SK-N-SH treated with all-trans-retinoic acid at 6 μM for 48 hours (cell line): ENCODE measurements at regions not wholly inside any gene's neighbourhood (a gene's known extent, or its start where the extent isn't known, plus 50 kb on each side); places are given as distances from the start of the nearest gene placed in this dataset.
A peak's percentile ranks its signal among the peaks of the same experiment; 100 is the strongest.

Experiments used
- ATAC-seq: fragments of 200-7000 bp; cut with Tn5 transposase; 3 replicates; pipeline ENCODE4 v1.9.1; 2020; ENCODE audit warnings: mild to moderate bottlenecking, moderate library complexity
- ARNTL ChIP-seq: fragments of 450-650 bp; formaldehyde crosslinking; IDR thresholded peaks from 2 replicates; pipeline ENCODE4 v1.5.0; 2020; ENCODE audit warnings: low read depth, mild to moderate bottlenecking, moderate library complexity, borderline replicate concordance
- CSDC2 ChIP-seq: fragments of 250-450 bp; sonication (Bioruptor Pico); IDR thresholded peaks from 2 replicates; pipeline ENCODE4 v1.5.0; 2020; ENCODE audit warnings: mild to moderate bottlenecking, moderate library complexity
- ESRRG ChIP-seq: fragments of 250-450 bp; sonication (Bioruptor Pico); IDR thresholded peaks from 2 replicates; pipeline ENCODE4 v1.6.1; 2021; ENCODE audit warnings: mild to moderate bottlenecking
- GLIS3 ChIP-seq: fragments of 250-450 bp; sonication (Bioruptor Pico); IDR thresholded peaks from 2 replicates; pipeline ENCODE4 v1.5.0; 2020; ENCODE audit warnings: mild to moderate bottlenecking, moderate library complexity
- ISL1 ChIP-seq: fragments of 250-450 bp; sonication (Bioruptor Pico); IDR thresholded peaks from 2 replicates; pipeline ENCODE4 v2.1.2; 2022; ENCODE audit warnings: mild to moderate bottlenecking, moderate library complexity
- OSR1 ChIP-seq: fragments of 250-450 bp; sonication (Bioruptor Pico); IDR thresholded peaks from 2 replicates; pipeline ENCODE4 v1.8.0; 2022; ENCODE audit warnings: moderate library complexity, mild to moderate bottlenecking, inconsistent platforms
- PPARA ChIP-seq: fragments of 250-450 bp; sonication (Bioruptor Pico); IDR thresholded peaks from 2 replicates; pipeline ENCODE4 v1.5.0; 2020; ENCODE audit warnings: mild to moderate bottlenecking, borderline replicate concordance
- RARB ChIP-seq: fragments of 250-450 bp; sonication (Bioruptor Pico); IDR thresholded peaks from 2 replicates; pipeline ENCODE4 v1.8.0; 2021; ENCODE audit warnings: mild to moderate bottlenecking, moderate library complexity
- SNAI2 ChIP-seq: fragments of 250-450 bp; sonication (Bioruptor Pico); IDR thresholded peaks from 2 replicates; pipeline ENCODE4 v1.5.0; 2020; ENCODE audit warnings: mild to moderate bottlenecking, moderate library complexity
- TCF4 ChIP-seq: fragments of 250-450 bp; sonication (Bioruptor Pico); IDR thresholded peaks from 2 replicates; pipeline ENCODE4 v1.8.0; 2021; ENCODE audit warnings: mild to moderate bottlenecking, moderate library complexity, borderline replicate concordance
- TOX ChIP-seq: fragments of 250-450 bp; sonication (Bioruptor Pico); IDR thresholded peaks from 2 replicates; pipeline ENCODE4 v1.8.0; 2021; ENCODE audit warnings: mild to moderate bottlenecking, moderate library complexity, borderline replicate concordance
- ZC3H10 ChIP-seq: fragments of 250-450 bp; sonication (Bioruptor Pico); IDR thresholded peaks from 2 replicates; pipeline ENCODE4 v1.5.1; 2021; ENCODE audit warnings: mild to moderate bottlenecking, moderate library complexity
- ZFP3 ChIP-seq: fragments of 250-450 bp; sonication (Bioruptor Pico); IDR thresholded peaks from 2 replicates; pipeline ENCODE4 v1.5.0; 2020; ENCODE audit warnings: mild to moderate bottlenecking, moderate library complexity
- ZFP30 ChIP-seq: fragments of 450-650 bp; formaldehyde crosslinking; IDR thresholded peaks from 2 replicates; pipeline ENCODE4 v1.5.0; 2022; ENCODE audit warnings: mild to moderate bottlenecking, moderate library complexity
- ZNF565 ChIP-seq: fragments of 450-650 bp; formaldehyde crosslinking; conservative IDR thresholded peaks from 2 replicates; pipeline ENCODE4 v1.5.0; 2020; ENCODE audit warnings: low read depth, mild to moderate bottlenecking, moderate library complexity
- ZNF70 ChIP-seq: fragments of 450-650 bp; formaldehyde crosslinking; IDR thresholded peaks from 2 replicates; pipeline ENCODE4 v1.5.0; 2020; ENCODE audit warnings: mild to moderate bottlenecking, moderate library complexity
- ZNF8 ChIP-seq: fragments of 450-650 bp; formaldehyde crosslinking; IDR thresholded peaks from 2 replicates; pipeline ENCODE4 v1.5.0; 2020; ENCODE audit warnings: mild to moderate bottlenecking, moderate library complexity
- TF ChIP-seq, protein P1 (sequence below): fragments of 250-450 bp; sonication (Bioruptor Pico); IDR thresholded peaks from 2 replicates; pipeline ENCODE4 v1.8.0; 2020; ENCODE audit warnings: mild to moderate bottlenecking, moderate library complexity, borderline replicate concordance
- TF ChIP-seq, protein P2 (sequence below): fragments of 250-450 bp; sonication (Bioruptor Pico); IDR thresholded peaks from 2 replicates; pipeline ENCODE4 v1.5.1; 2021; ENCODE audit warnings: mild to moderate bottlenecking, moderate library complexity
- TF ChIP-seq, protein P3 (sequence below): fragments of 250-450 bp; sonication (Bioruptor Pico); IDR thresholded peaks from 2 replicates; pipeline ENCODE4 v1.8.0; 2021; ENCODE audit warnings: low read depth, mild to moderate bottlenecking, moderate library complexity, borderline replicate concordance
- TF ChIP-seq, protein P4 (sequence below): fragments of 250-450 bp; sonication (Bioruptor Pico); IDR thresholded peaks from 2 replicates; pipeline ENCODE4 v1.5.1; 2020; ENCODE audit warnings: low read depth, mild to moderate bottlenecking, moderate library complexity

DNA sequence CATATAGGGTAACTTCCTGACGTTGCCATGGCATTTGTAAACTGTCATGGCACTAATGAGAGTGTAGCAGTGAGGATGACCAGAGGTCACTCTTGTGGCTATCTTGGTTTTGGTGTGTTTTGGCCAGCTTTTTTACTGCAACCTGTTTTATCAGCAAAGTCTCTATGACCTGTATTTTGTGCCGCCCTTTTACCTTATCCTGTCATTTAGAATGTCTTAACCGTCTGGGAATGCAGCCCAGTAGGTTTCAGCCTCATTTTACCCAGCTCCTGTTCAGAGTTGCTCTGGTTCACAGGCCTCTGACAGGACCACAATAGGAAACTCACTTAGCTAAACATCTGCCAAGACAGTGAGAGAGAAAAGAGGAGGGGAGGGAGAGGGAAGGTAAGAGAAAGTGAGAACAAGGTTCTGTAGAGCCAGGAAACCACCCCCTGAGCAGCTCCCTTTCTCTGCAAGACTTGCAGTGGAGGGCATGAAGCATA is 64.8 kb upstream of the PLEKHG3 start:
- TF ChIP-seq ZNF70 (CRISPR knock-in tag): no peak
- TF ChIP-seq, all 23 proteins: peak for 0
- peak; percentile 19; the same call in 2 of the 3 replicates for ATAC-seq

DNA sequence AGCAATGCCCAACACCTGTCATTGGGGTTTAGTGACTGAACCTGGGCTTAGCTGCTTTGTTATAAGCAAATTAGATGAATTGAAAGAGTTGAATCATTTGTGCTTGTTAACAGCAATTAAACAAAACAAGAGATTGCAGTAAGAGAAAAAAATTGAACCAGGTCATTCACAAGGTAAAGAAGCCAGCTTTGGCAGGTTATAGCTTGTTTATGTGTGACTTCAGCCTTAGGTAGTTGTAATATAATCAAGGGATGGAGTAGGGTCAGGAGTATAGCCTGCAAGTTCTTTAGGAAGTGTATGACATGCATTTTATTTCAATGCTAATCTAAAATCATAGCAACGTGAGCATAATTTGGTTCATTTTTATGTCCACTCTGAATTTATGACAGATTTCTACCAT is 63.4 kb upstream of the PLEKHG3 start:
- no peak for ATAC-seq

DNA sequence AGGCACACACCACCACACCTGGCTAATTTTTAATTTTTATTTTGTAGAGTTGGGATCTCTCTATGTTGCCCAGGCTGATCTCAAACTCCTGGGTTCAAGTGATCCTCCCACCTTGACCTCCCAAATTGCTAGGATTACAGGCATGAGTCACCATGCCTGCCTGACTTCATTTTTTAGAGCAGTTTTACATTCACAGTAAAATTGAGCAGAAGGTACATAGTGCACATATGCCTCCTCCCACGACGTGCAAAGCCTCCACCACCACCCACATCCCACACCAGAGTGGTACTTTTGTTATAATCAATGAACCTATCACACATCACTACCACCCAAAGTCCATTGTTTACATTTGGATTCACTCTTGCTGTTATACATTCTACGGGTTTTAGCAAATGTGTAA is 62.5 kb upstream of the PLEKHG3 start:
- TF ChIP-seq ZNF8 (CRISPR knock-in tag) (no peak), TOX (CRISPR knock-in tag) (no peak), SNAI2 (no peak), ZFP30 (no peak), ESRRG (CRISPR knock-in tag) (no peak), GLIS3 (no peak), ISL1 (CRISPR knock-in tag) (no peak), PPARA (CRISPR knock-in tag) (no peak), ARNTL (CRISPR knock-in tag) (no peak), CSDC2 (CRISPR knock-in tag) (no peak), RARB (CRISPR knock-in tag) (no peak), TCF4 (CRISPR knock-in tag) (no peak), ZC3H10 (no peak), ZNF565 (CRISPR knock-in tag) (no peak)
- TF ChIP-seq, protein P1, sequence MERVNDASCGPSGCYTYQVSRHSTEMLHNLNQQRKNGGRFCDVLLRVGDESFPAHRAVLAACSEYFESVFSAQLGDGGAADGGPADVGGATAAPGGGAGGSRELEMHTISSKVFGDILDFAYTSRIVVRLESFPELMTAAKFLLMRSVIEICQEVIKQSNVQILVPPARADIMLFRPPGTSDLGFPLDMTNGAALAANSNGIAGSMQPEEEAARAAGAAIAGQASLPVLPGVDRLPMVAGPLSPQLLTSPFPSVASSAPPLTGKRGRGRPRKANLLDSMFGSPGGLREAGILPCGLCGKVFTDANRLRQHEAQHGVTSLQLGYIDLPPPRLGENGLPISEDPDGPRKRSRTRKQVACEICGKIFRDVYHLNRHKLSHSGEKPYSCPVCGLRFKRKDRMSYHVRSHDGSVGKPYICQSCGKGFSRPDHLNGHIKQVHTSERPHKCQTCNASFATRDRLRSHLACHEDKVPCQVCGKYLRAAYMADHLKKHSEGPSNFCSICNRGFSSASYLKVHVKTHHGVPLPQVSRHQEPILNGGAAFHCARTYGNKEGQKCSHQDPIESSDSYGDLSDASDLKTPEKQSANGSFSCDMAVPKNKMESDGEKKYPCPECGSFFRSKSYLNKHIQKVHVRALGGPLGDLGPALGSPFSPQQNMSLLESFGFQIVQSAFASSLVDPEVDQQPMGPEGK (CRISPR knock-in tag): no peak
- TF ChIP-seq, protein P2, sequence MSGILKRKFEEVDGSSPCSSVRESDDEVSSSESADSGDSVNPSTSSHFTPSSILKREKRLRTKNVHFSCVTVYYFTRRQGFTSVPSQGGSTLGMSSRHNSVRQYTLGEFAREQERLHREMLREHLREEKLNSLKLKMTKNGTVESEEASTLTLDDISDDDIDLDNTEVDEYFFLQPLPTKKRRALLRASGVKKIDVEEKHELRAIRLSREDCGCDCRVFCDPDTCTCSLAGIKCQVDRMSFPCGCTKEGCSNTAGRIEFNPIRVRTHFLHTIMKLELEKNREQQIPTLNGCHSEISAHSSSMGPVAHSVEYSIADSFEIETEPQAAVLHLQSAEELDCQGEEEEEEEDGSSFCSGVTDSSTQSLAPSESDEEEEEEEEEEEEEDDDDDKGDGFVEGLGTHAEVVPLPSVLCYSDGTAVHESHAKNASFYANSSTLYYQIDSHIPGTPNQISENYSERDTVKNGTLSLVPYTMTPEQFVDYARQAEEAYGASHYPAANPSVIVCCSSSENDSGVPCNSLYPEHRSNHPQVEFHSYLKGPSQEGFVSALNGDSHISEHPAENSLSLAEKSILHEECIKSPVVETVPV (CRISPR knock-in tag): no peak
- TF ChIP-seq, protein P3, sequence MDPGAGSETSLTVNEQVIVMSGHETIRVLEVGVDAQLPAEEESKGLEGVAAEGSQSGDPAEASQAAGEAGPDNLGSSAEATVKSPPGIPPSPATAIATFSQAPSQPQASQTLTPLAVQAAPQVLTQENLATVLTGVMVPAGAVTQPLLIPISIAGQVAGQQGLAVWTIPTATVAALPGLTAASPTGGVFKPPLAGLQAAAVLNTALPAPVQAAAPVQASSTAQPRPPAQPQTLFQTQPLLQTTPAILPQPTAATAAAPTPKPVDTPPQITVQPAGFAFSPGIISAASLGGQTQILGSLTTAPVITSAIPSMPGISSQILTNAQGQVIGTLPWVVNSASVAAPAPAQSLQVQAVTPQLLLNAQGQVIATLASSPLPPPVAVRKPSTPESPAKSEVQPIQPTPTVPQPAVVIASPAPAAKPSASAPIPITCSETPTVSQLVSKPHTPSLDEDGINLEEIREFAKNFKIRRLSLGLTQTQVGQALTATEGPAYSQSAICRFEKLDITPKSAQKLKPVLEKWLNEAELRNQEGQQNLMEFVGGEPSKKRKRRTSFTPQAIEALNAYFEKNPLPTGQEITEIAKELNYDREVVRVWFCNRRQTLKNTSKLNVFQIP: no peak
- TF ChIP-seq, protein P4, sequence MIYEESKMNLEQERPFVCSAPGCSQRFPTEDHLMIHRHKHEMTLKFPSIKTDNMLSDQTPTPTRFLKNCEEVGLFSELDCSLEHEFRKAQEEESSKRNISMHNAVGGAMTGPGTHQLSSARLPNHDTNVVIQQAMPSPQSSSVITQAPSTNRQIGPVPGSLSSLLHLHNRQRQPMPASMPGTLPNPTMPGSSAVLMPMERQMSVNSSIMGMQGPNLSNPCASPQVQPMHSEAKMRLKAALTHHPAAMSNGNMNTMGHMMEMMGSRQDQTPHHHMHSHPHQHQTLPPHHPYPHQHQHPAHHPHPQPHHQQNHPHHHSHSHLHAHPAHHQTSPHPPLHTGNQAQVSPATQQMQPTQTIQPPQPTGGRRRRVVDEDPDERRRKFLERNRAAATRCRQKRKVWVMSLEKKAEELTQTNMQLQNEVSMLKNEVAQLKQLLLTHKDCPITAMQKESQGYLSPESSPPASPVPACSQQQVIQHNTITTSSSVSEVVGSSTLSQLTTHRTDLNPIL (CRISPR knock-in tag): no peak
- no peak for ATAC-seq

More for the DNA sequence above, 63.4 kb upstream of the PLEKHG3 start:
- TF ChIP-seq ESRRG (CRISPR knock-in tag): no peak
- TF ChIP-seq ZFP30: no peak
- no peak for TF ChIP-seq ZC3H10
- no peak for TF ChIP-seq OSR1 (CRISPR knock-in tag)
- TF ChIP-seq, protein P2 (CRISPR knock-in tag): no peak
- TF ChIP-seq CSDC2 (CRISPR knock-in tag): no peak
- TF ChIP-seq ISL1 (CRISPR knock-in tag): no peak
- no peak for TF ChIP-seq ZFP3
- no peak for TF ChIP-seq TCF4 (CRISPR knock-in tag)
- TF ChIP-seq, protein P3: no peak
- no peak for TF ChIP-seq SNAI2
- TF ChIP-seq, protein P1 (CRISPR knock-in tag): no peak
- no peak for TF ChIP-seq PPARA (CRISPR knock-in tag)
- TF ChIP-seq, all 23 proteins: peak for 0
